ENCODE measurements at regions not wholly inside any gene's neighbourhood (a gene's known extent, or its start where the extent isn't known, plus 50 kb on each side); places are given as distances from the start of the nearest gene placed in this dataset.
A peak's percentile ranks its signal among the peaks of the same experiment; 100 is the strongest.

DNA sequence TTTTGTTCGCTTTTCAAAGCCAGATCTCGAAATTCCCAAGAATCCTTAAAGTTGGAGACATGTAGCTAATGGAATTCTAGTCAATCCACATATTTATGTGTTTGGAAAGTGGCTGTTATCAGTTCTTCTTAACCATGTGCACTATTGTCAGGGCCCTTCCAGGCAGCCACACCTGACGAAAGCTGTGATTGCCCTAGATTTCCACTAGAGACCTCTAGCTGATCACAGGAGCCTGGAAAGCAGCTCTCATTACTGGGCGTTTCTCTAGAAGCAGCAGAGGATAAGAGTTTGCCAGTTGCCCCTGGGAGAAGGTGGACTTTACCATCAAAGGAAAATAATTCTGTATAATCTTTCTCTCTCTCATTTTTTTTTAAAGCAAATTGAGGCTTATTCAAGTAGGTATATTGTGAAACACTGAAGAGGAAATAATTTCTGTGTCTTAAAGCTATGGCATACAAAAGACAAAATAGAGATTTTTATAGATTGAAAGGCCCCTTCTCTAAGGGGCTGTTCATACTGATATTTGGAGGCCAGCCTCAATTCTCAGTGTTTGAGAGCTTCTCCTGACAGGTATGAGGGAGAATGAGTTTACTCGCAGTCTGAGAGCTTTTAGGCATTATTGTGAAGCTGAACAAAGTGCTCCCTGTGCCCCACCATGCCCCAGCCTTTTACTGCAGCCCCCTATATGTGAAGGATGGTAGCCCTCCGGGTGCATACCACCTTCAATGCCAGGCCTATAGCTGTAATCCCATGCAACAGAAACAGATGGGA is 405.4 kb upstream of the ACTBL2 start:
- Histone ChIP-seq H3K27ac (ENCODE audit: low read depth, low read length) (no peak overlapping the region), H3K36me3 (ENCODE audit: control insufficient read depth, insufficient read depth, low read length) (no peaks in the 10 kb centered on the region), H3K9me3 (ENCODE audit: control insufficient read depth, low read length) (no peaks in the 10 kb centered on the region), H3K4me3 (ENCODE audit: low read length) (no peak overlapping the region), H3K4me1 (ENCODE audit: control insufficient read depth, insufficient read depth, low read length) (no peaks in the 10 kb centered on the region), H3K27me3 (ENCODE audit: control insufficient read depth, insufficient read depth, low read length, poor library complexity, severe bottlenecking) (no peaks in the 10 kb centered on the region), H3K9ac (ENCODE audit: extremely low read depth, low read length, poor library complexity, severe bottlenecking) (no peak overlapping the region)
- 49 to 51% methylated on average over 3 to 6 of the region's 6 CpGs for WGBS, 2 experiments (ENCODE audit: insufficient coverage in 1 of 2, insufficient read length in 1 of 2)
- TF ChIP-seq, protein P1, sequence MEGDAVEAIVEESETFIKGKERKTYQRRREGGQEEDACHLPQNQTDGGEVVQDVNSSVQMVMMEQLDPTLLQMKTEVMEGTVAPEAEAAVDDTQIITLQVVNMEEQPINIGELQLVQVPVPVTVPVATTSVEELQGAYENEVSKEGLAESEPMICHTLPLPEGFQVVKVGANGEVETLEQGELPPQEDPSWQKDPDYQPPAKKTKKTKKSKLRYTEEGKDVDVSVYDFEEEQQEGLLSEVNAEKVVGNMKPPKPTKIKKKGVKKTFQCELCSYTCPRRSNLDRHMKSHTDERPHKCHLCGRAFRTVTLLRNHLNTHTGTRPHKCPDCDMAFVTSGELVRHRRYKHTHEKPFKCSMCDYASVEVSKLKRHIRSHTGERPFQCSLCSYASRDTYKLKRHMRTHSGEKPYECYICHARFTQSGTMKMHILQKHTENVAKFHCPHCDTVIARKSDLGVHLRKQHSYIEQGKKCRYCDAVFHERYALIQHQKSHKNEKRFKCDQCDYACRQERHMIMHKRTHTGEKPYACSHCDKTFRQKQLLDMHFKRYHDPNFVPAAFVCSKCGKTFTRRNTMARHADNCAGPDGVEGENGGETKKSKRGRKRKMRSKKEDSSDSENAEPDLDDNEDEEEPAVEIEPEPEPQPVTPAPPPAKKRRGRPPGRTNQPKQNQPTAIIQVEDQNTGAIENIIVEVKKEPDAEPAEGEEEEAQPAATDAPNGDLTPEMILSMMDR (conservative IDR thresholded peaks at IDR 0.05) = peak; percentile 77
- Mint-ChIP-seq H3K36me3 (ENCODE audit: low read depth) (no peaks in the 10 kb centered on the region), H3K27me3 (ENCODE audit: insufficient read depth) (no peaks in the 10 kb centered on the region), H3K4me1 (peaks cover 2% of the 10 kb centered on the region), H3K9me3 (no peaks in the 10 kb centered on the region), H3K27ac (no peak overlapping the region), H3K4me3 (no peak overlapping the region)
- peak; percentile 72 for DNase-seq

- Histone ChIP-seq H3K9me3 (ENCODE audit: control insufficient read depth, low read length) (no peaks in the 10 kb centered on the region), H3K27ac (ENCODE audit: low read depth, low read length) (no peak overlapping the region), H3K4me3 (ENCODE audit: low read length) (no peak overlapping the region), H3K9ac (ENCODE audit: extremely low read depth, low read length, poor library complexity, severe bottlenecking) (no peak overlapping the region), H3K4me1 (ENCODE audit: control insufficient read depth, insufficient read depth, low read length) (no peaks in the 10 kb centered on the region), H3K27me3 (ENCODE audit: control insufficient read depth, insufficient read depth, low read length, poor library complexity, severe bottlenecking) (no peaks in the 10 kb centered on the region), H3K36me3 (ENCODE audit: control insufficient read depth, insufficient read depth, low read length) (no peaks in the 10 kb centered on the region)
- TF ChIP-seq, protein P1 (conservative IDR thresholded peaks at IDR 0.05) = no peak
- Mint-ChIP-seq H3K4me3 (no peak overlapping the region), H3K4me1 (peaks cover 2% of the 10 kb centered on the region), H3K9me3 (no peaks in the 10 kb centered on the region), H3K36me3 (ENCODE audit: low read depth) (no peaks in the 10 kb centered on the region), H3K27ac (no peak overlapping the region), H3K27me3 (ENCODE audit: insufficient read depth) (no peaks in the 10 kb centered on the region)
- DNase-seq = no peak
- WGBS, 2 experiments (ENCODE audit: insufficient coverage in 1 of 2, insufficient read length in 1 of 2) = 90% methylated on average over 5 of the region's 5 CpGs; no CpG with 5 or more reads in 1 of the 2 experiments
These were observed 401.9 kb upstream of the ACTBL2 start for GRCh38 chr5:57884346-57885102.

- no peaks in the 10 kb centered on the region for H3K9me3 Mint-ChIP-seq
- no peak overlapping the region for H3K27ac ChIP-seq (ENCODE audit: low read depth, low read length)
- TF ChIP-seq, protein P1 (conservative IDR thresholded peaks at IDR 0.05) = no peak
- no peak for DNase-seq
- 38 to 80% methylated on average over 1 to 2 of the region's 2 CpGs for WGBS, 2 experiments (ENCODE audit: insufficient coverage in 1 of 2, insufficient read length in 1 of 2)
- no peak overlapping the region for H3K4me3 Mint-ChIP-seq
- no peaks in the 10 kb centered on the region for H3K27me3 Mint-ChIP-seq (ENCODE audit: insufficient read depth)
- no peak overlapping the region for H3K9ac ChIP-seq (ENCODE audit: extremely low read depth, low read length, poor library complexity, severe bottlenecking)
- H3K36me3 Mint-ChIP-seq (ENCODE audit: low read depth) = no peaks in the 10 kb centered on the region
- H3K27ac Mint-ChIP-seq = no peak overlapping the region
- no peaks in the 10 kb centered on the region for H3K27me3 ChIP-seq (ENCODE audit: control insufficient read depth, insufficient read depth, low read length, poor library complexity, severe bottlenecking)
- H3K36me3 ChIP-seq (ENCODE audit: control insufficient read depth, insufficient read depth, low read length) = no peaks in the 10 kb centered on the region
- H3K9me3 ChIP-seq (ENCODE audit: control insufficient read depth, low read length) = no peaks in the 10 kb centered on the region
- H3K4me1 Mint-ChIP-seq = no peaks in the 10 kb centered on the region
- no peak overlapping the region for H3K4me3 ChIP-seq (ENCODE audit: low read length)
- no peaks in the 10 kb centered on the region for H3K4me1 ChIP-seq (ENCODE audit: control insufficient read depth, insufficient read depth, low read length)
These were observed 397.6 kb upstream of the ACTBL2 start for GRCh38 chr5:57880216-57880615.

Data from endodermal cell (in vitro differentiated cells).